ENCODE measurements at regions not wholly inside any gene's neighbourhood (a gene's known extent, or its start where the extent isn't known, plus 50 kb on each side); places are given as distances from the start of the nearest gene placed in this dataset.
A peak's percentile ranks its signal among the peaks of the same experiment; 100 is the strongest.

DNA sequence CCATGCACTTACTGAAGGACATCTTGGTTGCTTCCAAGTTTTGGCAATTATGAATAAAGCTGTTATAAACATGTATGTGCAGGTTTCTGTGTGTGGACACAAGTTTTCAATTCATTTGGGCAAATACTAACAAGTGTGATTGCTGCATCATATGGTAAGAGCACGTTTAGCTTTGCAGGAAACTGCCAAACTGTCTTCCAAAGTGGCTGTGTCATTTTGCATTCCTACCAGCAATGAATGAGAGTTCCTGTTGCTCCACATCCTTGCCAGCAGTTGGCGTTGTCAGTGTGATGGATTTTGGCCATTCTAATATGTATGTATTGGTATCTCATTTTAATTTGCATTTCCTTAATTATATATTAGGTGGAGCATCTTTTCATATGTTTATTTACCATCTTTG is 280.1 kb downstream of the SV2B start:
- Histone ChIP-seq H3K9me3 (ENCODE audit: control insufficient read depth in 2 of 2, low read length in 2 of 2) (no peaks in the 10 kb centered on the region), H3K36me3 (ENCODE audit: control insufficient read depth in 2 of 2, insufficient read depth in 2 of 2, low read length in 2 of 2) (no peaks in the 10 kb centered on the region), H3K9ac (ENCODE audit: low read depth in 1 of 2, low read length in 2 of 2) (no peak overlapping the region), H3K27me3 (ENCODE audit: control insufficient read depth in 2 of 2, insufficient read depth in 2 of 2, low read length in 2 of 2) (no peaks in the 10 kb centered on the region), H3K4me1 (ENCODE audit: control insufficient read depth in 2 of 2, insufficient read depth in 2 of 2, low read length in 2 of 2) (no peaks in the 10 kb centered on the region), H3K27ac (ENCODE audit: low read depth in 2 of 2, low read length in 2 of 2) (no peak overlapping the region), H3K4me3 (ENCODE audit: low read length in 2 of 2) (no peak overlapping the region)

DNA sequence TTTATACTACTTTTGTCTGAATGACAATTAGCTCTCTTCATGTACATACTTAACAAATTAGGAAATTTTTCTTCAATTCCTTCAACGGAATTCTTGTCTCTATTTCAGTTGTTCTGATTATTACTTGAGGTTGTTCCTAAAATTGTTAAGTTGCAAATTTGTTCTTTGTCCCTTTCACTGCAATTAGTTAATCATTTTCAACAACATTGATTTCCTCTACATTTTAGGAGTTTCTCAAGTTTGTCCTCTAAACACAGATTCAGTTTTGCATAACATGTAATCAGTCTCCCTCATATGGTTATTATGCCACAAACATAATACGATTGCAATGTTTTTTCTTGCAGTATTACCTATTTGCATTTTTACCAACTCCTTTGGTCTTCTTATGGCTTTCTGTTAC is 283.5 kb downstream of the SV2B start:
- H3K4me3 ChIP-seq (ENCODE audit: low read length in 2 of 2), result no peak overlapping the region
- no peak overlapping the region for H3K9ac ChIP-seq (ENCODE audit: low read depth in 1 of 2, low read length in 2 of 2)
- H3K27ac ChIP-seq (ENCODE audit: low read depth in 2 of 2, low read length in 2 of 2), result no peak overlapping the region
- H3K4me1 ChIP-seq (ENCODE audit: control insufficient read depth in 2 of 2, insufficient read depth in 2 of 2, low read length in 2 of 2), result no peaks in the 10 kb centered on the region
- no peaks in the 10 kb centered on the region for H3K9me3 ChIP-seq (ENCODE audit: control insufficient read depth in 2 of 2, low read length in 2 of 2)
- no peaks in the 10 kb centered on the region for H3K27me3 ChIP-seq (ENCODE audit: control insufficient read depth in 2 of 2, insufficient read depth in 2 of 2, low read length in 2 of 2)
- H3K36me3 ChIP-seq (ENCODE audit: control insufficient read depth in 2 of 2, insufficient read depth in 2 of 2, low read length in 2 of 2), result no peaks in the 10 kb centered on the region

DNA sequence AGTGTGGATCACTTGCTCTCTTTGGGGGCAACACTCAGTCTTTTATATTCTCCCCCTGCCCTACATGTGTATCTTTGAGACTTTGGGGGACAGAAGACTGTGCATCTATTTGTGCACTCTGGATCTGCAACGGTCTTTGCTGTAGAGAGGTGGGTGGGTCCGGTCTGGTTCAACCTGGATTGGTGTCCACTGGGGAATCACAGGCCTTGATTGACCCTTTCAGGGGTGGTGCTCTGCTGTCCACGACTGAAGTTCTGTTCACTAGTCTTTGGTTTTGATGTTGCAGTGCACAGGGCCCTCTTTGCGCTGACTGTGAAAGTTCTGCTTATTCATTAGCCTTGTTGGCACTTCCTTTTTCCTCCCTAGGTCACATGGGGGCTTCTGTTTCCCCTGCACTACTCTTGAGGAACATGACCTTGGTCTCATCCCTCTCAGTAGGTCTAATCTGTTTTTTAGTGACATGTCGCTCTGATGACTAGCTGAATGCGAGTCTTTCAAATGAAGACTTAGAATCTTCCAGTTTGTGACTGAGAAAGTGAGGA is 284.2 kb downstream of the SV2B start:
- H3K27me3 ChIP-seq (ENCODE audit: control insufficient read depth in 2 of 2, insufficient read depth in 2 of 2, low read length in 2 of 2), result no peaks in the 10 kb centered on the region
- H3K36me3 ChIP-seq (ENCODE audit: control insufficient read depth in 2 of 2, insufficient read depth in 2 of 2, low read length in 2 of 2), result no peaks in the 10 kb centered on the region
- H3K9me3 ChIP-seq (ENCODE audit: control insufficient read depth in 2 of 2, low read length in 2 of 2), result no peaks in the 10 kb centered on the region
- no peak overlapping the region for H3K27ac ChIP-seq (ENCODE audit: low read depth in 2 of 2, low read length in 2 of 2)
- H3K4me1 ChIP-seq (ENCODE audit: control insufficient read depth in 2 of 2, insufficient read depth in 2 of 2, low read length in 2 of 2), result no peaks in the 10 kb centered on the region
- no peak overlapping the region for H3K9ac ChIP-seq (ENCODE audit: low read depth in 1 of 2, low read length in 2 of 2)
- no peak overlapping the region for H3K4me3 ChIP-seq (ENCODE audit: low read length in 2 of 2)

GRCh38 chr15:91385311-91385710 is 285.3 kb downstream of the SV2B start:
- H3K27me3 ChIP-seq (ENCODE audit: control insufficient read depth in 2 of 2, insufficient read depth in 2 of 2, low read length in 2 of 2), result no peaks in the 10 kb centered on the region
- H3K9ac ChIP-seq (ENCODE audit: low read depth in 1 of 2, low read length in 2 of 2), result no peak overlapping the region
- H3K36me3 ChIP-seq (ENCODE audit: control insufficient read depth in 2 of 2, insufficient read depth in 2 of 2, low read length in 2 of 2), result no peaks in the 10 kb centered on the region
- no peak overlapping the region for H3K4me3 ChIP-seq (ENCODE audit: low read length in 2 of 2)
- H3K9me3 ChIP-seq (ENCODE audit: control insufficient read depth in 2 of 2, low read length in 2 of 2), result no peaks in the 10 kb centered on the region
- H3K4me1 ChIP-seq (ENCODE audit: control insufficient read depth in 2 of 2, insufficient read depth in 2 of 2, low read length in 2 of 2), result no peaks in the 10 kb centered on the region
- H3K27ac ChIP-seq (ENCODE audit: low read depth in 2 of 2, low read length in 2 of 2), result no peak overlapping the region

- no peak overlapping the region for H3K4me3 ChIP-seq (ENCODE audit: low read length in 2 of 2)
- H3K9me3 ChIP-seq (ENCODE audit: control insufficient read depth in 2 of 2, low read length in 2 of 2), result no peaks in the 10 kb centered on the region
- H3K27me3 ChIP-seq (ENCODE audit: control insufficient read depth in 2 of 2, insufficient read depth in 2 of 2, low read length in 2 of 2), result peaks cover 0 to 4% of the 10 kb centered on the region in 2 donors
- no peaks in the 10 kb centered on the region for H3K36me3 ChIP-seq (ENCODE audit: control insufficient read depth in 2 of 2, insufficient read depth in 2 of 2, low read length in 2 of 2)
- no peak overlapping the region for H3K27ac ChIP-seq (ENCODE audit: low read depth in 2 of 2, low read length in 2 of 2)
- no peaks in the 10 kb centered on the region for H3K4me1 ChIP-seq (ENCODE audit: control insufficient read depth in 2 of 2, insufficient read depth in 2 of 2, low read length in 2 of 2)
- H3K9ac ChIP-seq (ENCODE audit: low read depth in 1 of 2, low read length in 2 of 2), result no peak overlapping the region
Measured at GRCh38 chr15:91393186-91393585, 293.1 kb downstream of the SV2B start.

- Histone ChIP-seq H3K36me3 (ENCODE audit: control insufficient read depth in 2 of 2, insufficient read depth in 2 of 2, low read length in 2 of 2) (no peaks in the 10 kb centered on the region), H3K27me3 (ENCODE audit: control insufficient read depth in 2 of 2, insufficient read depth in 2 of 2, low read length in 2 of 2) (no peaks in the 10 kb centered on the region), H3K4me1 (ENCODE audit: control insufficient read depth in 2 of 2, insufficient read depth in 2 of 2, low read length in 2 of 2) (no peaks in the 10 kb centered on the region), H3K4me3 (ENCODE audit: low read length in 2 of 2) (no peak overlapping the region), H3K27ac (ENCODE audit: low read depth in 2 of 2, low read length in 2 of 2) (no peak overlapping the region), H3K9me3 (ENCODE audit: control insufficient read depth in 2 of 2, low read length in 2 of 2) (no peaks in the 10 kb centered on the region), H3K9ac (ENCODE audit: low read depth in 1 of 2, low read length in 2 of 2) (no peak overlapping the region)
Measured at GRCh38 chr15:91400481-91400880, 300.4 kb downstream of the SV2B start.

- H3K9ac ChIP-seq (ENCODE audit: low read depth in 1 of 2, low read length in 2 of 2), result no peak overlapping the region
- H3K27me3 ChIP-seq (ENCODE audit: control insufficient read depth in 2 of 2, insufficient read depth in 2 of 2, low read length in 2 of 2), result no peaks in the 10 kb centered on the region
- H3K27ac ChIP-seq (ENCODE audit: low read depth in 2 of 2, low read length in 2 of 2), result no peak overlapping the region
- H3K36me3 ChIP-seq (ENCODE audit: control insufficient read depth in 2 of 2, insufficient read depth in 2 of 2, low read length in 2 of 2), result no peaks in the 10 kb centered on the region
- H3K4me3 ChIP-seq (ENCODE audit: low read length in 2 of 2), result no peak overlapping the region
- H3K4me1 ChIP-seq (ENCODE audit: control insufficient read depth in 2 of 2, insufficient read depth in 2 of 2, low read length in 2 of 2), result no peaks in the 10 kb centered on the region
- no peaks in the 10 kb centered on the region for H3K9me3 ChIP-seq (ENCODE audit: control insufficient read depth in 2 of 2, low read length in 2 of 2)
Measured at GRCh38 chr15:91407269-91407889, 307.3 kb downstream of the SV2B start.

DNA sequence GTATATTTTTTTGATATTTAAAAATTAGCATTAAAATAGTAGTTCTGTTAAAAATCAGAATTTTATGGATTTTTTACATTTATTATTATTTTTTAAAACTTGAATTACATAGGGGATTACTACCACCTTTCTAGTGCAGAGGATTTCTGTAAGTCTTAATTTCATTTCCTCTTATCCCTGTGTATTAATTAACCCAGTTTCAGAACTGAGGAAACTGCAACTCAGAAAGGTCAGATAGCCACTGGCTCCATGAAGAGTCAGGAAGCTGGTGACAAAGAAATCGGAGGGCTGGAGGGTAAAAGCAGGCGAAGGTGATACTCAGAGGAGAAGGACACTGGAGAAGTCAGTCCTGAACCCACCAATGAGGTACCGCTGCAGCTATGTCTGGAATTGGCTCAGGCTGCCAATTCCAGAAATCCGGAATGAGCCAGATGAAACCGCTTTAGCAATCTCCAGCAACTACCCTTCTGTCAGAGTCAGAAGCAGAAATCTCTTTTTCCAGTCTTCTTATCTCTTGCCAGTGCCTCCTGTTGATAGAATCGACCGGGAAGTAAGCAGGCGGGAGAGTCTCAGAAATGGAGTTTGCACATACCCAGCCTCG is 308.5 kb downstream of the SV2B start:
- H3K27ac ChIP-seq (ENCODE audit: low read depth in 2 of 2, low read length in 2 of 2), result no peak overlapping the region

DNA sequence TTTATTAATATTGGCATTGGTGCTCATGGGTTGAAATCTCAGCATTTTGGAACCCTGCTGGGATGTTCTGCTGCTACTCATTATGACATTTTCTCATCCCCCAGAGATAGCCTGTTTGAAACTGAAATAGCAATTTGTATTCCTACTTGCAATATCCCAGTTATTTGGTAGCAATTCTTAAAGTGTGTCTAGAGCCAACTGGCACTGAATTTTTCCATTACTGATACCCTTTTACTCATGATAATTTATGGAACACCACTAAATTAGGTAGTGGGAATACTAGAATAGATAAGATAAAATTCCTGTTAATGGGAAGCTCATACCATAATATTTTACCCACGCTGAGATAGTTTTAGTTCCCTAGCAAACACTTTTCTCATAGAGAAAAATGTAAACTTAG is 309.3 kb downstream of the SV2B start:
- Histone ChIP-seq H3K9ac (ENCODE audit: low read depth in 1 of 2, low read length in 2 of 2) (no peak overlapping the region), H3K9me3 (ENCODE audit: control insufficient read depth in 2 of 2, low read length in 2 of 2) (no peaks in the 10 kb centered on the region), H3K36me3 (ENCODE audit: control insufficient read depth in 2 of 2, insufficient read depth in 2 of 2, low read length in 2 of 2) (no peaks in the 10 kb centered on the region), H3K4me1 (ENCODE audit: control insufficient read depth in 2 of 2, insufficient read depth in 2 of 2, low read length in 2 of 2) (no peaks in the 10 kb centered on the region), H3K27ac (ENCODE audit: low read depth in 2 of 2, low read length in 2 of 2) (no peak overlapping the region), H3K4me3 (ENCODE audit: low read length in 2 of 2) (no peak overlapping the region), H3K27me3 (ENCODE audit: control insufficient read depth in 2 of 2, insufficient read depth in 2 of 2, low read length in 2 of 2) (no peaks in the 10 kb centered on the region)

More for the DNA sequence above, 308.5 kb downstream of the SV2B start:
- Histone ChIP-seq H3K4me3 (ENCODE audit: low read length in 2 of 2) (peak overlapping the region in 1 of 2 donors; percentile 2), H3K36me3 (ENCODE audit: control insufficient read depth in 2 of 2, insufficient read depth in 2 of 2, low read length in 2 of 2) (no peaks in the 10 kb centered on the region), H3K4me1 (ENCODE audit: control insufficient read depth in 2 of 2, insufficient read depth in 2 of 2, low read length in 2 of 2) (no peaks in the 10 kb centered on the region), H3K9ac (ENCODE audit: low read depth in 1 of 2, low read length in 2 of 2) (no peak overlapping the region), H3K9me3 (ENCODE audit: control insufficient read depth in 2 of 2, low read length in 2 of 2) (no peaks in the 10 kb centered on the region), H3K27me3 (ENCODE audit: control insufficient read depth in 2 of 2, insufficient read depth in 2 of 2, low read length in 2 of 2) (no peaks in the 10 kb centered on the region)

- Histone ChIP-seq H3K9ac (ENCODE audit: low read depth in 1 of 2, low read length in 2 of 2) (no peak overlapping the region), H3K4me1 (ENCODE audit: control insufficient read depth in 2 of 2, insufficient read depth in 2 of 2, low read length in 2 of 2) (no peaks in the 10 kb centered on the region), H3K4me3 (ENCODE audit: low read length in 2 of 2) (no peak overlapping the region), H3K36me3 (ENCODE audit: control insufficient read depth in 2 of 2, insufficient read depth in 2 of 2, low read length in 2 of 2) (no peaks in the 10 kb centered on the region), H3K27me3 (ENCODE audit: control insufficient read depth in 2 of 2, insufficient read depth in 2 of 2, low read length in 2 of 2) (no peaks in the 10 kb centered on the region), H3K9me3 (ENCODE audit: control insufficient read depth in 2 of 2, low read length in 2 of 2) (no peaks in the 10 kb centered on the region), H3K27ac (ENCODE audit: low read depth in 2 of 2, low read length in 2 of 2) (no peak overlapping the region)
Measured at GRCh38 chr15:91411586-91411985, 311.5 kb downstream of the SV2B start.

Measured in mucosa of rectum (tissue), 2 donors.